HG02943 (cell line): ENCODE measurements at regions not wholly inside any gene's neighbourhood (a gene's known extent, or its start where the extent isn't known, plus 50 kb on each side); places are given as distances from the start of the nearest gene placed in this dataset.
"Not testable (repeated sequence)": the region's sequence is repeated elsewhere in the genome, so short reads cannot be mapped to it uniquely, and the experiment has no call there.

Experiments used
- ATAC-seq: cut with Tn5 transposase; IDR thresholded peaks from one replicate; pipeline ENCODE4 v1.9.1; 2021; ENCODE audit warnings: mild to moderate bottlenecking, low read depth, moderate library complexity; ENCODE audit not compliant: unreplicated experiment

GRCh38 chr10:23725548-23725947 is 286.7 kb downstream of the OTUD1 start:
- no peak for ATAC-seq

- ATAC-seq, result peak; percentile 84
These were observed 303.5 kb downstream of the OTUD1 start for GRCh38 chr10:23742368-23742767.

GRCh38 chr10:23742807-23743206 is 303.9 kb downstream of the OTUD1 start:
- peak; percentile 18 for ATAC-seq

GRCh38 chr10:23754179-23754578 is 315.3 kb downstream of the OTUD1 start:
- ATAC-seq, result no peak

GRCh38 chr10:23754941-23755340 is 316.1 kb downstream of the OTUD1 start:
- ATAC-seq, result no peak

GRCh38 chr10:23755556-23755955 is 316.7 kb downstream of the OTUD1 start:
- no peak for ATAC-seq

- ATAC-seq, result no peak
These were observed 329.4 kb downstream of the OTUD1 start for GRCh38 chr10:23768281-23768680.

- no peak for ATAC-seq
These were observed 338.3 kb downstream of the OTUD1 start for GRCh38 chr10:23777153-23777552.

- no peak for ATAC-seq
These were observed 340.4 kb downstream of the OTUD1 start for GRCh38 chr10:23779301-23779700.

- ATAC-seq, result no peak
These were observed 341.5 kb downstream of the OTUD1 start for GRCh38 chr10:23780331-23780730.

- no peak for ATAC-seq
These were observed 347.7 kb downstream of the OTUD1 start for GRCh38 chr10:23786594-23786993.

DNA sequence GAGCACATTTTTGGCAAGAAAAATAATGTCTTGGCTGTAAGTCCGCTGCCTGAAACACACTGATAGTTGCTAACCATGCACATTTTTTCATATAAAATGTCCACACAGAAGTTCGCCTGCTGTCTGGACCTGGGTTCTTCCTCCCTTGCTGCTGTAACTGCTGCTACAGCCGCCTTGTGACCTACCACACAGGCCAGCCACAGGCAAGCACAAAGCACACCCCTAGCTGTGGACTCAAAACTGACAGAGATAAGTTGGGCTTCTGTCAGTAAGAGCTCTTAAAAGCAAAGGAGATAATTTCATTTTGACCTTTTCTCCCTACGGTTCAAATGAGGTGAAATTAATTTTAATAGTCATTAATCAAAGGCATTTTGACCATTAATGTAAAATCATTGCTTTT is 354.7 kb downstream of the OTUD1 start:
- ATAC-seq, result no peak

- ATAC-seq, result not testable (repeated sequence)
These were observed 358.6 kb downstream of the OTUD1 start for GRCh38 chr10:23797452-23797851.

GRCh38 chr10:23804125-23804524 is 365.2 kb downstream of the OTUD1 start:
- no peak for ATAC-seq

DNA sequence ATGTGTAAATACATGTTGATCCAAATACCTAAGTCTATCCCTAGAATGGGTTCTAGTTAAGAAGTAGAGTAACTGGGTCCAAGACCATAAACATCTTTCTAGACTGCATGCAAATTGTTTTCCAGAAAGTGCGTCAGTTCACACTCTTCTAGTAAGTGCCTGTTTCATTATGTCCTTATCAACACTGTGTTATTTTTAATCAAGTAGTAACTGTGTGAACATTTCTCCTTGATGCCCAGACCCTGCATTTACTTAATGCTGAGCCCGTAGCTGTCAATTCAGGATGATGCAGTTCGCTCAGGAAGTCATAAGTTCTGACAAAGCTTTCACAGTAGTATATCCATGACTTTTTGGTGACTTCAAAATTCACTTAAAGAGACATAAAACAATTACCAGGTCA is 374.8 kb downstream of the OTUD1 start:
- no peak for ATAC-seq

- no peak for ATAC-seq
These were observed 379.6 kb downstream of the OTUD1 start for GRCh38 chr10:23818484-23818883.

- ATAC-seq, result no peak
These were observed 381.9 kb downstream of the OTUD1 start for GRCh38 chr10:23820792-23821191.

DNA sequence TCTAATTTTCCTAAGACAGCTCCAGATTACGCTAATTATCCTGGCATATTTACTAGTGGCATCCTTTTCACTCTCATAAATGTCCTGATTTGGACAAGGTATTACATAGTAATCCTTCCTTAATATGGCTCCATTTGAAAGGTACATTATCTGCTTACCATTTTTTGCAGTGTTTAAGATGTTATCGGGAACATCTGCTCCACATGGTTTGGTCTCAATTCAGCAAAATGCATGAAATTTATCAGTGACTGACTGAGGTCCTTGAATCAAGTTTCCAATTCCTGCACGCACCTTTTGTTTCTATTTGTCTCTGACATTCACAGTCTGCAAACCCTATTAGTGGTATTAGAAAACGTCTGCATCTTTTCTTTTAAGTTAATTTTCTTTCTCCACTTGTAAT is 384.1 kb upstream of the KIAA1217 start:
- no peak for ATAC-seq

DNA sequence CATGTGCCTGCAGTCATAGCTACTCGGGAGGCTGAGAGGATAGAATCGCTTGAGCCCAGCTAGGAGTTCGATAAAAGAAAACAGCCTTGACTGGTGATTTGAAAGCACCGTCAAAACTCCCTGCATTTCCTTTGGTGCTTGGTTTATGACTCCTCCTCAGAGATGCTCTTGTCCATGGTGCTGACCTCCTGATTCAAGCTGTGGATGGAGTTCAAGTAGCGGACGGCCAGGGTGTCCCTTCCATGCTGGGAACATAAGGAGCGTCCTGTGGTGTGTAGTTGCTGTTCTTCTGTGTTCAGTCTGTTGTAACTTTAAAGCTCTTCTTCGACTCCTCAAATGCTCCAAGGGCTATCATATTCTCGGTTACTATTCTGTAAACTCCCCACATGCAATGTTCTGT is 382.5 kb upstream of the KIAA1217 start:
- ATAC-seq, result no peak

DNA sequence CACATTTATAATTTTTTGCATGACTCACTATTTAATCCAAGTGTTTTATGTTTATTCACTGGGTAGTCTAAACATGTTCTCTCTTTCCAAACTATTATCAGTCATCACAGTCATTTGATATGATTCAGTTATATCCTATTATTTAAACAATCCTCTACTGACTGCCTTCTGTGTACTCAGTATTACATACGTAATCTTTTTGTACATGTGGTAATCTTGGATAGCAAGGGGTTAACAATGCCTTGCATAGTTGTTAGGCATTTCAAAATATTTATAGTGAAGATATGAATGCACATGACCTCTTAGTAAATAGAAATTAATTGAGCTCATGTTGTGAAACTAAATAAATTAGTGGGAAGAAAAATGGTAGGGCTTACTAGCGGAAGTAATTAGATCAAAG is 379.4 kb upstream of the KIAA1217 start:
- ATAC-seq, result no peak

GRCh38 chr10:23834091-23834490 is 374.8 kb upstream of the KIAA1217 start:
- ATAC-seq, result no peak

DNA sequence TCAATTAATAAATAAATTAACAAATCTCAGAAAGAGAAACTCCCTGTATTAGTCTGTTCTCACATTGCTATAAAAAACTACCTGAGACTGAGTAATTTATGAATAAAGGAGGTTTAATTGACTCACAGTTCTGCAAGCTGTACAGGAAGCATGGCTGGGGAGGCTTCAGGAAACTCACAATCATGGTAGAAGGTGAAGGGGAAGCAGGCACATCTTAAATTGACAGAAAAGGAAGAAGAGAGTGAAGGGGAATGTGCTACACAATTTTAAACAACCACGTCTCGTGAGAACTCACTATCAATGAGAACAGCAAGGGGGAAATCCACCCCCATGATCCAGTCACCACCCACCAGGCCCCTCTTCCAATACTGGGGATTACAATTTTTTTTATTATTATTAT is 358.3 kb upstream of the KIAA1217 start:
- no peak for ATAC-seq

- ATAC-seq, result no peak
These were observed 349.3 kb upstream of the KIAA1217 start for GRCh38 chr10:23859598-23859997.
